ENCODE measurements at regions not wholly inside any gene's neighbourhood (a gene's known extent, or its start where the extent isn't known, plus 50 kb on each side); places are given as distances from the start of the nearest gene placed in this dataset.
"Not testable (repeated sequence)": the region's sequence is repeated elsewhere in the genome, so short reads cannot be mapped to it uniquely, and the experiment has no call there.

DNA sequence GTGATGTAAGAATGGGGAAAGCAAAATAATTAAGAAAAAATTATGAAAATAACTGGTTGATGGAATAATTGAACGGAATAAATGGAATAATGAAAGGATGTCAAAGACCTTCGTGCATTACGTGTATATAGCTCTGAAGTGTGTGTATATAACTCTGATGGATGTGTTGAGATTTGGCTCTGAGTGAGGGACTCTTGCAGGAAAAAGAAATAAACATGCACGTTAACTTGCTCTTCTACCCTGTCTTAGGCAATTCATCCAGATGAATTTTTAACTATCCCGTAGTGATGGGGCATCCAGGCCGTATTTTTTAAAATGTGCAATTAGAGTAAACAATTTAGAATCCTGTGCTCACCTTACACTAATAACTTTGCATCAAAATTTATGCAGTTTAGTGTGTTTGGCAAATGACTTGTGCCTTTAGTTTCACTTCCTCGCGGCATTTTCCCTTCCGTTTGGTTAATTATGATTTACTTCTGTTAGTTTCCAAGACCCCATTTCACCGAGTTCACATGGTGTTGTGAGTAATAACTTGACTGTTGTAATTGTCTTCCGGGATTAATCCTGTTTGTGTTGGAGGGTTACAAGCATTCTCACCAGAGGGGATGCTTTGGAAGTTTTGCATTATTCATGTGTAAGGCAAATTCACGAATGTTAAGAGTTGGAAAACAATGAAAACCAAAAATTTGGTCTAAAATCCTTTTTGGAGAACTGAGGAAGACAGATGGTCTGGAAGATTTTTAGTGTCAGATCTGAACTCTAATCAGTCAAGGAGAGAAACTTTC lies 256.5 kb upstream of the FAT1 start:
- DNase-seq (ENCODE audit: low read depth) = no peak

DNA sequence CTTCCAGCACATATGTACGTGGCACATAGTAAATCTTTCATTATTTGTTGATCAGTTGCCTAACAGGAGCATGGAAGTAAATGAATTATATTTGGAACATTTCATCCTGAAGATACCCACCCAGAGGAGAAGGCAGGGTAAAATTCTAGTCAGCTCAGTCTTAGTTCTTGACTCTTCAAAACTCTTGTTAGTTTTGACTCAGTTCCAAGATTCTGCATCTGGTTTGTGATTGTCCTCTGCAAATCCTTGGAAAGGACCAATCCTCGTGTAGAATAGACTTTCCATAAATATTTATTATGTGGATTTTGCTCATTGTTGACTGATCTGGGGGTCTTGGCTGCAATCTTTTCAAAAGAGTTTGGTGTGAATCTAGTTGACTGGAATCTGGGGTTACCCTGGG lies 257.5 kb upstream of the FAT1 start:
- DNase-seq (ENCODE audit: low read depth) = no peak

DNA sequence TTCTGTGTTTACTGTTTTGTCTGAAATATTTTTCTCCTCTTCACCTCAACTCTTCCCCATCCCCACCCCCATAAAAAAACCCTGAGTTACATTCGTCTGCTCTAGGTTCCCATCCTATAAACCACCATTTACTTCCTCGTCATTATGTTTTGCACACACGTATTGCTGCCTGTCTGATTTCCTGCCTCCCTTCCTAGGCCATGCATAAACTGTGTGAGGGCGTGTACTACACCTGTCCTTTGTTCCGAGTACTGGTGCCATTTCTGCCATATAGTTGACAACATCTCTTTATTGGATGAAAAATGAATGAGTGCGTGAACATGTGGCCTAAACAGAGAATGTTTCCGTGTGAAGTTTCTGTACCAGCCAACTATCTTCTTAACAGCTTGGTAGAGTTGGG lies 258.5 kb upstream of the FAT1 start:
- DNase-seq (ENCODE audit: low read depth) = no peak

DNA sequence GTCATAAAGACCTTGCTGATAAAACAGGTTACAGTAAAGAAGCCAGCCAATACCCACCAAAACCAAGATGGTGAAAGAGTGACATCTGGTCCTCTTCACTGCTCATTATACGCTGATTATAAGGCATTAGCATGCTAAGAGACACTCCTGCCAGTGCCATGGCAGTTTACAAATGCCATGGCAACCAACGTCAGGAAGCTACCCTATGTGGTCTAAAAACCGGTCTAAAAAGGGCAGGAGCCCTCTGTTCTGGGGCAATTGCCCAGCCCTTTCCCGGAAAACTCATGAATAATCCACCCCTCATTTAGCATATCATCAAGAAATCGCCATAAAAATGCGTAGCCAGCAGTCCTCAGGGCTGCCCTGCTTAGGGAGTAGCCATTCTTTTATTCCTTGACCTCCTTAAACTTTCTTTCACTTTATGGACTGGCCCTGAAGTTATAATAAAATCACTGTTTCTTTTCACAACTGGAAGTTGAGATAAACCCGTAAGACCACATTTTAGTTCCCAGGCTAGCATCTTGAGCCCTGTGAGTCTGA lies 260.5 kb upstream of the FAT1 start:
- no peak for DNase-seq (ENCODE audit: low read depth)

DNA sequence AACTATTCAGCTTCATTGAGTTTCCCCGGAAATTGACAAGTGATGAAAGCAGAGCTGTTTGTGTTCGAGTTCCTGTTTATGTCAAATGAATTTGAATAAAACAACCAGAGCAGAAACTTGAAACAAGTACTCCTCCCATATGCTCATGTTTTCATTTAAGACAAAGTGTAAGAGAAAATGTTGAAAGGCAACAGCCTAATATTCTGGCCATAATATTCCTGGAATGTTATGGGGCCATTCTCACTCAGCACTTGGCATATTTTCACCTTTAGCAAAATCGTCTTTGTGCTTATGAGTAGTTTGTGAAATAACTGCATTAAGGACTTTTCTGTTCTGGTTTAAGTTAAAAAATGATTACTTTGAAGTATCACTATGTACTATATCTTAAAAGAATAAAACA lies 276.0 kb upstream of the FAT1 start:
- DNase-seq (ENCODE audit: low read depth) = no peak

DNA sequence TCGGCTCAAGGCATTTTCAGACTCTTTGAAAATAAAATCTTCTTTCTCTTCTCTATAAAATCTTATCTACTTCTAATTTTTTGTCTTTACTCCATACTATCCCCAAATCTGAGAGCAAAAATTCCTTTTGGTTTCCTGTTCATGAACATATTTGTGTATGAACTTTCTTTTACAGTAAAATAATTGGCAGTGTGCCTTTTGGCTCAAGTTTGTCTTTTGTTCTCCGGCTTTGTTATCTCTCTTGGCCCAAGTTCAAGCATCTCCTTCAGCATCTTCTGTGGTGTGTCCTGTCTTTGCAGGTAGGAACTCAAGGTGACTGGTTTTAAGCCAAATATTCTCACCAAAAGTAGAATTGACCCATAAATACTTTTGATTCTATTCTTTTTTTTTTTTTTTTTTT lies 276.6 kb upstream of the FAT1 start:
- DNase-seq (ENCODE audit: low read depth) = no peak

DNA sequence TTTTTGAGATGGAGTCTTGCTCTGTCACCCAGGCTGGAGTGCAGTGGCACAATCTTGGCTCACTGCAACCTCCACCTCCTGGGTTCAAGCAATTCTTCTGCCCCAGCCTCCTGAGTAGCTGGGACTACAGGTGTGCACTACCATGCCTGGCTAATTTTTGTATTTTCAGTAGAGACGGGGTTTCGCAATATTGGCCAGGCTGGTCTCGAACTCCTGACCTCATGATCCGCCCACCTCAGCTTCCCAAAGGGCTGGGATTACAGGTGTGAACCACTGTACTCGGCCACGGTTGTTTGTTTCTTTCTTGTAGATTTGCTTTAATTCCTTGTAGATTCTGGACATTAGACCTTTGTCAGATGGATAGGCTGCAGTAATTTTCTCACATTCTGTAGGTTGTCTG lies 278.5 kb upstream of the FAT1 start:
- DNase-seq (ENCODE audit: low read depth) = not testable (repeated sequence)

DNA sequence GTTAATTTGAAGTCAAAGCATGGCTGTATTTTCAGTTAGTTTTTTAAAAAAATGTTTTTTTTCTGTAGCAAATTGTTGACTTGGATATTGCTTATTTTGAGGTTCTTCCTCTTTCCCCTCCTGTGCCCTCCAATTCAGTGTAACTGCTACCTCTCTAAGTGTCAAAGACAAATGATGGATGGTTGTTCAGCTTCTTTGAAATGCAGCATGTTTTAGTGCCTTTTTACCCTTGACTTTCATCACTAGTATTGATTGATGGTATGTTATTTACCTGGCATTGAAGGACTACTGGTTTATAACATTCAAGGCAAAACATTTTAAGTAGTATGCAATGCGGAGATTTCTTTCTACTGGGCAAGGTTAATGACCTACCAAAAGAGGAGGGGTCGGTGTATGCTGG lies 281.0 kb upstream of the FAT1 start:
- no peak for DNase-seq (ENCODE audit: low read depth)

DNA sequence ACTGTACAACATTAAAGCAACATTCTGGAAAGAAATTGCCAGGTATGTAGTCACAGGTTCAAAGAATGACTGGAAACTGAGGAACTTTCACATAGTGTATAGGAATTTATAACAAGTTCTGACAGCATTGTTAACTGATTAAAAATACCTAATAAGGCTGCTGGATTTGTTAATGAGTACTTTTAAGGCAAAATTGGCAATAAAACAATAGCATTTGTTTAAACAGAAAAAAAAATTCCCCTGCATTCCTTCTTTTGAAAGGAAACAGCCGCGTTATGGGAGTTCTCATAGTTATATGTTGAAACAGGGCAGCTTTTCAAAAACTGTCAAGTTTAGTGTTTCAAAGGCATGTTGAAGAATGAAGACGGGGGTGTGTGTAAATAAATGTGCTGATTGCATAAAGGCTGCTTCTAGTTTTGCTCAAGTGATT lies 282.5 kb upstream of the FAT1 start:
- no peak for DNase-seq (ENCODE audit: low read depth)

DNA sequence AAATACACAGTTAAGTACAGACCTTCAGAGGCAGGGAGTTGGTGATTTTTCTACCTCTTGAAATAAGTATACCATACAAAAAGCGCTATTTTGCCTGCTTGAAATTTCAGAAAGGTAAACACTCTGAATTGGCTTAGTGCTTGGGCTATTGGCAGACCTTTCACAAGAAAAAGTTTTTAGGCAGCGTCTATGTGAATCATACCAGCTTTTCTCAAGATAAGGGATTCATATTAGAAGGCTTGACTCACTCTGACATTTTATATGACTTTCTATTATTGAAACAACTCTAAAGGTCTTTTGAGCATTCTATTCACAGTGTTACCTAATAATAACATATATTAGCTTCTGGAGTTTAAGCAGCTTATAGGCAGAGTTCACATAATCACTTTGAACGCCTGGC lies 286.4 kb upstream of the FAT1 start:
- DNase-seq (ENCODE audit: low read depth) = no peak

DNA sequence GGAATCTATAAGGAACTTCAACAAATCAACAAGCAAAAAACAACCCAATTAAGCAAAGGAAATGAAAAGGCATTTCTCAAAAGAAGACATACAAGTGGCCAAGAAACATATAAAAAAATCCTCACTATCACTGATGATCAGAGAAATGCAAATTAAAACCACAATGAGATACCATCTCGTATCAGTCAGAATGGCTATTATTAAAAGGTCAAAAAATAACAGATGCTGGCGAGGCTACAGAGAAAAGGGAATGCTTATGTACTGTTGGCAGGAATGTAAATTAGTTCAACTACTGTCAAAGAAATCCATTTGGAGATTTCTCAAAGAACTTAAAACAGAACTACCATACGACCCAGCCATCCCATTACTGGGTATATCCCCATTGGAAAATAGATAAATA lies 292.4 kb upstream of the FAT1 start:
- no peak for DNase-seq (ENCODE audit: low read depth)

DNA sequence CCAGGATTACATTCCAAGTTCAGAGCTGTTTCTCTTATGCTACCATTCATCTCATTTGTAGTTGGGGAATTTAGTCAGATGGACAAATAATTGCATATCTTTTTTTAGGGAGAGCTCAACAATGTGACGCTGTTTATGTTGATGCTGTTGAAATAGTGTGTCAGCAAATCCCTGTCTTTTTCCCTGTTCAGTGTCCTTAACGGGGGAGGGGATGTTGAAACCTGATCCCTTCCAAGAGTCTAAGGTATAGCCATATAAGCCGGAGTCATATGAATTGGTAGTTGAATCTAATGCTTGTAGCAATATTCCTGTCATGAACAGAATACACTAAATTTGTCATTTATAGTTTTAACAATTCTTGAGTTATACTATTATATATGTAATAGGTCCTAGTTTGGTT lies 293.5 kb upstream of the FAT1 start:
- DNase-seq (ENCODE audit: low read depth) = no peak

DNA sequence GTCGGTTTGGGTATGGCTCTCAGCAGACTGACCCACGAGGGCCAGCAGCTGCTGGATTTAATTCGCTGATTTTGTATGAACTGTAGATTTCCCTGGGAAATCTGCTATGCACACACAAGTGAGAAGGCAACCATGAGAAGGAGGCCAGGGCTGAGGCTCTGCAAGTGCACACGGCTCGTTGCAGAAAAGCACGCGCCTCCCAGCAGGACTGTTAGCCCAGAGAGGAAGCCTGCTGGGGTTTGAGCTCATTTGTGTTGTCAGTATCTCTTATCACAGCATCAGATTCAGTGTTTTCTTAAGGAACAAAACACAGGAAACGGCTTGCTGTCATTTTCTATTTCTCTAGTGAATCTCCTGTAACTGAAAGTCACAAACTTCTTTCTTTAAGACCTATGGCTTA lies 296.2 kb upstream of the FAT1 start:
- DNase-seq (ENCODE audit: low read depth) = no peak

DNA sequence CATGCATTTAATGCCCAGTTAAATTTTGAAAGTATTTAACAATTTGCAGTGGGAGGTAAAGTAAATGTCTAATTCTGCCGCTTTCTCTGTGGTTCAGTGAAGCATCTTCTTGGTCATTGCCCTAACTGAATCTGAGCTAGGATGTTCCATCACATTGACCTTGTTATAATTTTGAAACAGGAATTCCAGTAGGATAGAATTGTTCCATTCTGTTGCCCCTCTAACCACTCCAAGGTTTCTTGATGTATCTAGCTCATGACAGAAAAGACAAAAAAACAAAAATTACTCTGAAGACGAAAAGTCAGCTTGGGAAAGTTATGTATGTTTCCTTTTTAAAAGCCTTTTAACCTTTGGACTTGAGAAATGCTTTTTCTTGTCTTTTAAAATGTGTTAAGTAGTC lies 297.0 kb upstream of the FAT1 start:
- DNase-seq (ENCODE audit: low read depth) = no peak

DNA sequence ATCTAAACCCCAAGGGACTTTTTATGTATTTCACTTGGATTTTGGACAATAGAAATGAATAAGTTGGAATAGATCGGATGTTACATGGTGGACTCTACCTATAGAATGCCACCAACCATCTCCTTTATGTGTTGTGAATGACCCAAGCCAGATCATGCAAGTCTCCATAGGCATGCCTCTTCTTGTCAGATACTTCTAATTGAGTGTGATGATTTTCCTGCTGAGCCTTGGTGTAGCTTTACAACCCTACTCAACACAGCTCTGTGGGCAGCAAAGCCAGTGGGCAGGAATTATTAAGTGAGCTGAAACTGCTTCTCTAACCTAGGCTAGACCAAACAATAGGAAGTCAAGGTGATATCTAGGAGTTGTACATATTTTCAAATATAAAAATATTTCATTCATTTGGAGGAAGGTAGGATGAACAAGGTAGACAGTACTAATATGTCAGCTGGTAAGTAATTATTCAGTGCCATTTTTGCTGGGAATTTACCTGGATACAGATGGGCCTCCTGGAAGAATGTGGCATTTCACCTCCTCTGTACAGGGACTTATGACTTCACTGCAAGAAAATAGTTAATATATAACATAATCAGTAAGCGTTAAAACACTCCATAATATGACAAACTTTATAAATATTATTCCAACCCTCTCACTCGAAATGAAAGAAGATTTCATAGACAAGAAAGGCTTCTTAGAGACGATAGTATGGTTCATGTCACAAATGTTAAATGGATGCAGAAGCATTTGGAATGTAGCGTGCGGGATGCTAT lies 298.0 kb upstream of the FAT1 start:
- DNase-seq (ENCODE audit: low read depth) = no peak

DNA sequence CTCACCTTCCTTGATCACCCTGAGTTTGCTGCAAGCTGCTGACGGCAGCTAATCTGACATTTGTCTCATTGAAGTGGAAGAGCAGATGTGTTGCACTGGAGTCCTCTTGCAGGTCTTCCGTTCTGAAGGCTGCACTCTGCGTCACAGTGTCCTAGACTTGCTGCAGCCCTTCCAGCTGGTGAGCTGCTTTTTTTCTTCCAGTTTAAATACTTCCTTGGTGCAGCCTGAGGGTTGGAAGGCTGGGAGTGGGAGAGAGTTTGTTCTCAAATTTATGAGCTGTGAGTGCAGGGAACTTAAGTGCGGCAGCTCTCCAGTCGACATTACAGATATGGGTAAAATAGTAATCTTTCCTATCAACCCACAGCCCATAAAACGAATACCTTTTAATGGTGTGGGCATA lies 303.6 kb upstream of the FAT1 start:
- no peak for DNase-seq (ENCODE audit: low read depth)

DNA sequence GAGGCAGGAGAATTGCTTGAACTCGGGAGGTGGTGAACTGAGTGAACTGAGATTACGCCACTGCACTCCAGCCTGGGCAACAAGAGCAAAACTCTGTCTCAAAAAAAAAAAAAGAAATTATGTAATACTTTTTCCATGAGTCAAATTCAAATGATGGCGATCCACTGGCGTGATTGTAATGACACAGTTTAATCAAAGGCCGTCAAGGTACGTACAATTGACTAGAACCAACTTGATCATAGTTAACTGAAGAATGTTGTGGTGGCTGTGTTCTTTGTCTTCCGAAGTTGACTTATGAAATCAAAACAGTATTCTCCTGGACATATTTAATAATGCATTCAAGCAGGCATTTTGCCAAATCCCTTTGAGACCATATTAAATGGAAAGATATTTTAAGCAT lies 318.6 kb upstream of the FAT1 start:
- no peak for DNase-seq (ENCODE audit: low read depth)

DNA sequence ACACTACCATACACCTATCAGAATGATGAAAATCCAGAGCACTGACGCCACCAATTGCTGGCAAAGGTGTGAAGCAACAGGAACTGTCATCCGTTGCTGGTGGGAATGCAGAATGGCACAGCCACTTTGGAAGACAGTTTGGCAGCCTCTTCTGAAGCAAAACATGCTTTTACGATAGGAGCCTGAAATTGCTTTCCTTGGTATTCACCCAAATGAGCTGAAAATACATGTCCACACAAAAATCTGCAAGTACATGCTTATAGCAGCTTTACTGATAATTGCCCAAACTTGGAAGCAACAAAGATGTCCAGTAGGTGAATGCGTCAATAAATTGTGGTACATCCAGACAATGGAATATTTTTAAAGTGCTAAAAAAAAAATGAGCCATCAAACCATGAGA lies 322.8 kb upstream of the FAT1 start:
- no peak for DNase-seq (ENCODE audit: low read depth)

DNA sequence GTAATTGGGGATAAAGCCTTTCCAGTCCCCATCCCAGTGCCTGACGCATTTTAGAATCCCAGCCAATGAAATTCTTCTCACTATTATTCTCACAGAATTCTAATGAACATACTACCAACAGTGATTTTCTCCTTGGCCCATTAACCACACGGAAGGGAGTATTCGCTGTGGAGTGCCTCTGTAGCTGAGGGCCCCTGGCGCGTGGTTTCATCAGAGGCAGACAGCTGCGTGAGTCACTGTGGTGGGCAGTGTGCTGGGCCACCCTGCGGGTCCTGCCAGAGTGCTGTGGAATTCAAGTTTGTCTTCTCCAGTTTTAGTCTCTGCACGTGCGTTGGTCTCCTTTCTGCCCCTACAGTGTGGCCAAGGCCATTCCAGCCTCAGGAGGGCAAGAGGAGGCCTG lies 335.4 kb upstream of the FAT1 start:
- no peak for DNase-seq (ENCODE audit: low read depth)

DNA sequence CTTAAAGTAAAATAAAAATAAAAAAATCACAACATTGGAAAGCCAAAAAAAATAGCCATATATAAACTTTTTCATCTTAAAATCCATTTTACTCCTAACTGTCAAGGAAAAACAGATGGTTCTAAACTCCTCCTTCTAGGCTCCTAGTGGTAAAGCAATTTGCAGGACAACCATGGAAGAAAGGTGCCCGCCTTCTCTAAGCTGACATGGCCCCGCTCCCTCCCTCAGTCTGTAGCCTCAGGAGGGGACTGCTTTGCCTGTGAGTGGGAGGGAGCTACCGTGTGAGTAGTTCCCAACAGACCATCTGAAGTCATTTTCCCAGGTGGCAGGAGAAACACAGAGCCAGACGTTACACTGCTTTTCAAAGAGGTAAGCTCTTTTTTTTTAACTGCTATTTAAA lies 336.2 kb upstream of the FAT1 start:
- no peak for DNase-seq (ENCODE audit: low read depth)

DNA sequence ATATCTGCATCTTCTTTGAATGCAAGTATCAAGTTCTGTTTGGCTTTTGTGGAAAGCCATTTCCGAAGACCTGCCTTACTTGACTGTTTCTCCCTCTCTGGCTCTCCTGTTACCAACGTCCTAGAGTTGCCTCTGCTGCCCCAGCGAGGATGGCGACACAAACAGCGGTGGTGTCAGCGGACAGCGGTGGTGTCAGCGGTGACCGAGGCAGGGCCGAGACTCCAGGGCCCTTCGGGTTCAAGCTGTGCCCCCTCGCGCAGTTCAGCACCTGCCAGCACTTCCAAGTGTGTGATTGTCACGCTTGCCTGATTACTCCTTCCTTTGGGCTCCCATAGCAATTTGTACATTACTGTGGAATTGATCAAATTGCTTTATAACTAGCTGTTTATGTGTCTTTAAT lies 336.9 kb upstream of the FAT1 start:
- DNase-seq (ENCODE audit: low read depth) = no peak

DNA sequence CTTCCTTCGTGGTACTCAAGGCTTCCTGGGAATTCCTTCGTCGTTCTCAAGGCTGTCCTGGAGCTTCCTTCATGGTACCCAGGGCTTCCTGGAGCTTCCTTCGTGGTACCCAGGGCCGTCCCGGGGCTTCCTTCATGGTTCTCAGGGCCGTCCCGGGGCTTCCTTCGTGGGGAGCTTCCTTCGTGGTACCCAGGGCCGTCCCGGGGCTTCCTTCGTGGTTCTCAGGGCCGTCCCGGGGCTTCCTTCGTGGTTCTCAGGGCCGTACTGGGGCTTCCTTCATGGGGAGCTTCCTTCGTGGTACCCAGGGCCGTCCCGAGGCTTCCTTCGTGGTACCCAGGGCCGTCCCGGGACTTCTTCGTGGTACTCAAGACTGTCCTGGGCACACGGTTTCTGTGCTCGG lies 339.6 kb upstream of the FAT1 start:
- no peak for DNase-seq (ENCODE audit: low read depth)

DNA sequence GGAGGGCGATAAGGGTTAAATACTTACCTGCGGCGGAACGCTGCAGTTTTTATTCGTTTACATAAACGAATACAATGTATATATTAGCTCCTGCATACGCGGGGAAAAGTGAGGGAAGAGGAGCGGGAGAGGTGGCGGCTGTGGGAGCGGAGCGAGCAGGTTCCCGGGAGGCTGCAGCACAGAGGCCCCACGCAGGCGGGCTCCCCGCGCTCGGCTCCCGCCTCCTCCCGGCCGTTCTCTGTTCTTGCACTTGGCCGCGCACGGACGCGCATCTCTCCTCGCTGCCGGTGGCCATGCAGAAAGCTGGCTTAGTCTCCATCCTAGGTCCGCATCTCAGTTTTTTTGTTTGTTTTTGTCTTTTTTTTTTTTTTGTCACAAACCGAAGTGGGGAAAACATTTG lies 340.4 kb upstream of the FAT1 start:
- DNase-seq (ENCODE audit: low read depth) = no peak

DNA sequence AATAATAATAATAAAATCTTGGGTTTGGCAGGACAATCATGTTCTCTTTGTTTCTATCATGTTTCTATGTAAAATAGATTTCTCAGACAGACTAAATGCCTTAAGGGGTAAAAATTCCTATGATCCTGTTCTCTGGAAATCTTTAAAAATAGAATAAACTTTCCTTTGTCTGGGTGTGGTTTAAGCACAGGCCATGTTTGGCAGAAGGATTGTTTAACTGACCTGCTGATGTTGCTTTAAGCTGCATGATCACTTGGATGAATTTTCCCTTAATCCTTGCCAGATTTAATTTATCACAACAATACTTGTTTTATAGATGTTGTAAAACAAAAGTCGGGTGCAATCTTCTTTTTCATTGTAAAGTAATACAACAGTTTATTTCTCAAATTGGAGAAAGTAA lies 341.7 kb upstream of the FAT1 start:
- DNase-seq (ENCODE audit: low read depth) = no peak

Data from activated T-cell treated with anti-CD3 and anti-CD28 coated beads for 48 hours (primary cell).